H9 (cell line): ENCODE measurements at regions not wholly inside any gene's neighbourhood (a gene's known extent, or its start where the extent isn't known, plus 50 kb on each side); places are given as distances from the start of the nearest gene placed in this dataset.

Experiments
- DNase-seq: peaks from one replicate; pipeline ENCODE4 v3.0.0-alpha.2; 2017
- H2AFZ ChIP-seq: one replicate; pipeline ENCODE4 v1.6.1; 2013; ENCODE audit warnings: mild to moderate bottlenecking, low read length, control low read depth, moderate library complexity
- H2AK5ac ChIP-seq: 2 replicates; pipeline ENCODE4 v1.6.1; 2013; ENCODE audit warnings: low read length, control low read depth, mixed read lengths; ENCODE audit not compliant: insufficient read length
- H2BK120ac ChIP-seq: one replicate; pipeline ENCODE4 v1.6.1; 2013; ENCODE audit warnings: low read depth, mild to moderate bottlenecking, low read length, control low read depth, inconsistent platforms; ENCODE audit not compliant: poor library complexity, severe bottlenecking
- H2BK12ac ChIP-seq: 2 replicates; pipeline ENCODE4 v1.6.1; 2013; ENCODE audit warnings: low read length, control low read depth, mixed read lengths, low read depth; ENCODE audit not compliant: insufficient read length
- H2BK15ac ChIP-seq: 2 replicates; pipeline ENCODE4 v1.6.1; 2013; ENCODE audit warnings: low read depth, low read length, control low read depth
- H2BK20ac ChIP-seq: one replicate; pipeline ENCODE4 v1.6.1; 2013; ENCODE audit warnings: low read depth, mild to moderate bottlenecking, low read length, control low read depth, inconsistent platforms; ENCODE audit not compliant: poor library complexity, severe bottlenecking
- H2BK5ac ChIP-seq: 2 replicates; pipeline ENCODE4 v1.6.1; 2013; ENCODE audit warnings: low read length, control low read depth, mixed read lengths; ENCODE audit not compliant: insufficient read length
- H3K14ac ChIP-seq: 2 replicates; pipeline ENCODE4 v1.6.1; 2013; ENCODE audit warnings: low read length, control low read depth; ENCODE audit not compliant: insufficient read depth
- H3K18ac ChIP-seq: 2 replicates; pipeline ENCODE4 v1.6.1; 2013; ENCODE audit warnings: low read depth, mild to moderate bottlenecking, mixed read lengths, low read length, control low read depth; ENCODE audit not compliant: insufficient read length
- H3K23ac ChIP-seq: 2 replicates; pipeline ENCODE4 v1.6.1; 2013; ENCODE audit warnings: low read length, control low read depth, mixed read lengths, low read depth; ENCODE audit not compliant: insufficient read length
- H3K23me2 ChIP-seq: 2 replicates; pipeline ENCODE4 v1.6.1; 2013; ENCODE audit warnings: low read depth, mild to moderate bottlenecking, mixed read lengths, low read length, control low read depth; ENCODE audit not compliant: insufficient read length, poor library complexity, severe bottlenecking
- H3K27ac ChIP-seq: 2 replicates; pipeline ENCODE4 v1.5.1; 2013; ENCODE audit warnings: low read length, control low read depth, mixed read lengths, low read depth; ENCODE audit not compliant: insufficient read length
- H3K27me3 ChIP-seq: 2 replicates; pipeline ENCODE4 v1.6.1; 2013; ENCODE audit warnings: low read length, control low read depth, inconsistent platforms; ENCODE audit not compliant: insufficient read depth
- H3K4ac ChIP-seq: 2 replicates; pipeline ENCODE4 v1.6.1; 2013; ENCODE audit warnings: low read depth, mild to moderate bottlenecking, control low read depth, inconsistent platforms, low read length, moderate library complexity
- H3K4me1 ChIP-seq: 2 replicates; pipeline ENCODE4 v1.6.1; 2013; ENCODE audit warnings: low read length, control low read depth, inconsistent platforms; ENCODE audit not compliant: insufficient read depth
- H3K4me2 ChIP-seq: 2 replicates; pipeline ENCODE4 v1.6.1; 2013; ENCODE audit warnings: low read length, control low read depth, mixed read lengths; ENCODE audit not compliant: insufficient read length, insufficient read depth
- H3K56ac ChIP-seq: 2 replicates; pipeline ENCODE4 v1.6.1; 2013; ENCODE audit warnings: low read depth, mild to moderate bottlenecking, mixed read lengths, low read length, control low read depth; ENCODE audit not compliant: insufficient read length
- H3K79me1 ChIP-seq: 2 replicates; pipeline ENCODE4 v1.6.1; 2013; ENCODE audit warnings: low read depth, mild to moderate bottlenecking, moderate library complexity, low read length, control low read depth, inconsistent platforms; ENCODE audit not compliant: insufficient read depth, poor library complexity, severe bottlenecking
- H3K79me2 ChIP-seq: 2 replicates; pipeline ENCODE4 v1.6.1; 2013; ENCODE audit warnings: low read length, control low read depth, inconsistent platforms; ENCODE audit not compliant: insufficient read depth
- H3K9ac ChIP-seq: 2 replicates; pipeline ENCODE4 v1.6.1; 2013; ENCODE audit warnings: low read length, control low read depth, mixed read lengths; ENCODE audit not compliant: insufficient read length; ENCODE audit errors: extremely low read depth
- H3K9me3 ChIP-seq: one replicate; pipeline ENCODE4 v1.6.1; 2013; ENCODE audit warnings: low read depth, low read length, inconsistent platforms; ENCODE audit not compliant: control insufficient read depth
- H3T11ph ChIP-seq: one replicate; pipeline ENCODE4 v1.6.1; 2013; ENCODE audit warnings: mild to moderate bottlenecking, low read length, control low read depth, inconsistent platforms
- H4K20me1 ChIP-seq: one replicate; pipeline ENCODE4 v1.6.1; 2013; ENCODE audit not compliant: control insufficient read depth, insufficient read length, insufficient read depth
- H4K5ac ChIP-seq: 2 replicates; pipeline ENCODE4 v1.6.1; 2013; ENCODE audit warnings: low read depth, mild to moderate bottlenecking, mixed read lengths, low read length, control low read depth; ENCODE audit not compliant: insufficient read length
- H4K8ac ChIP-seq: replicated peaks from 2 replicates; pipeline ENCODE4 v1.6.1; 2013; ENCODE audit warnings: low read length, control low read depth, mixed read lengths, low read depth; ENCODE audit not compliant: insufficient read length
- H4K91ac ChIP-seq: 2 replicates; pipeline ENCODE4 v1.6.1; 2013; ENCODE audit warnings: low read depth, mild to moderate bottlenecking, moderate library complexity, mixed read lengths, low read length, control low read depth; ENCODE audit not compliant: insufficient read length
- H3K27ac Mint-ChIP-seq, 3 experiments: 2 replicates in 2 of 3; 3 replicates in 1 of 3; pipeline ENCODE4 v1.8.0; 2020 to 2021; ENCODE audit warnings: mixed read lengths in 3 of 3, mild to moderate bottlenecking in 1 of 3, moderate library complexity in 1 of 3
- H3K27me3 Mint-ChIP-seq: 2 replicates; pipeline ENCODE4 v1.8.0; 2021; ENCODE audit warnings: low read depth, mild to moderate bottlenecking, moderate library complexity, mixed read lengths
- H3K36me3 Mint-ChIP-seq, 3 experiments: 2 replicates in 2 of 3; 3 replicates in 1 of 3; pipeline ENCODE4 v1.8.0; 2020 to 2021; ENCODE audit warnings: low read depth in 3 of 3, mixed read lengths in 3 of 3; ENCODE audit not compliant: insufficient read depth in 1 of 3
- H3K4me1 Mint-ChIP-seq, 2 experiments: 2 replicates each; pipeline ENCODE4 v1.8.0; 2020; ENCODE audit warnings: mixed read lengths in 2 of 2
- H3K4me3 Mint-ChIP-seq, 2 experiments: 2 replicates in 1 of 2; 3 replicates in 1 of 2; pipeline ENCODE4 v1.8.0; 2020 to 2021; ENCODE audit warnings: mild to moderate bottlenecking in 2 of 2, mixed read lengths in 2 of 2, moderate library complexity in 1 of 2
- H3K9me3 Mint-ChIP-seq, 2 experiments: 2 replicates in 1 of 2; 3 replicates in 1 of 2; pipeline ENCODE4 v1.8.0; 2020; ENCODE audit warnings: mild to moderate bottlenecking in 2 of 2, mixed read lengths in 2 of 2, moderate library complexity in 1 of 2
- WGBS: extraction: QIAGEN DNeasy Blood & Tissue Kit; methylation state at CpG from one replicate; pipeline ENCODE4 v1.1.7; 2013; ENCODE audit warnings: missing lambda C conversion rate, low lambda C conversion rate, mixed read lengths; ENCODE audit not compliant: insufficient read length; ENCODE audit errors: extremely low coverage; 5-methylcytosine and 5-hydroxymethylcytosine counted together
- TF ChIP-seq, protein P1 (sequence below): fragments of 200-600 bp; sonication (generic); conservative IDR thresholded peaks from 3 replicates; pipeline ENCODE4 v1.8.0; 2021; ENCODE audit warnings: antibody characterized with exemption, mild to moderate bottlenecking

GRCh38 chr15:48061605-48062004 is 59.2 kb upstream of the SLC24A5 start:
- Histone ChIP-seq H2BK12ac (no peak overlapping the region), H3K9ac (no peak overlapping the region), H3K79me2 (no peaks in the 10 kb centered on the region), H3K27me3 (no peaks in the 10 kb centered on the region), H2AFZ (no peak overlapping the region), H3K9me3 (no peaks in the 10 kb centered on the region), H3K27ac (no peak overlapping the region), H2AK5ac (no peak overlapping the region), H2BK5ac (no peak overlapping the region), H3K79me1 (no peaks in the 10 kb centered on the region), H2BK15ac (no peak overlapping the region), H3K56ac (no peak overlapping the region), H4K5ac (no peak overlapping the region), H3K18ac (no peak overlapping the region), H4K8ac (no peak overlapping the region), H3K4ac (no peak overlapping the region), H3K23ac (no peak overlapping the region), H3K14ac (no peak overlapping the region), H2BK20ac (no peak overlapping the region), H3T11ph (no peak overlapping the region), H2BK120ac (no peak overlapping the region), H4K20me1 (no peaks in the 10 kb centered on the region), H3K4me1 (0 out of 2 replicates have a peak, but pooled peaks cover 3% of the 10 kb centered on the region), H3K4me2 (no peak overlapping the region), H4K91ac (no peak overlapping the region), H3K23me2 (no peaks in the 10 kb centered on the region)
- H3K9me3 Mint-ChIP-seq, result no peaks in the 10 kb centered on the region; a peak in 1 of 5 replicates
- no peaks in the 10 kb centered on the region; the same call in 1 of the 2 replicates for H3K27me3 Mint-ChIP-seq
- H3K4me3 Mint-ChIP-seq, result no peak overlapping the region
- TF ChIP-seq, protein P1, sequence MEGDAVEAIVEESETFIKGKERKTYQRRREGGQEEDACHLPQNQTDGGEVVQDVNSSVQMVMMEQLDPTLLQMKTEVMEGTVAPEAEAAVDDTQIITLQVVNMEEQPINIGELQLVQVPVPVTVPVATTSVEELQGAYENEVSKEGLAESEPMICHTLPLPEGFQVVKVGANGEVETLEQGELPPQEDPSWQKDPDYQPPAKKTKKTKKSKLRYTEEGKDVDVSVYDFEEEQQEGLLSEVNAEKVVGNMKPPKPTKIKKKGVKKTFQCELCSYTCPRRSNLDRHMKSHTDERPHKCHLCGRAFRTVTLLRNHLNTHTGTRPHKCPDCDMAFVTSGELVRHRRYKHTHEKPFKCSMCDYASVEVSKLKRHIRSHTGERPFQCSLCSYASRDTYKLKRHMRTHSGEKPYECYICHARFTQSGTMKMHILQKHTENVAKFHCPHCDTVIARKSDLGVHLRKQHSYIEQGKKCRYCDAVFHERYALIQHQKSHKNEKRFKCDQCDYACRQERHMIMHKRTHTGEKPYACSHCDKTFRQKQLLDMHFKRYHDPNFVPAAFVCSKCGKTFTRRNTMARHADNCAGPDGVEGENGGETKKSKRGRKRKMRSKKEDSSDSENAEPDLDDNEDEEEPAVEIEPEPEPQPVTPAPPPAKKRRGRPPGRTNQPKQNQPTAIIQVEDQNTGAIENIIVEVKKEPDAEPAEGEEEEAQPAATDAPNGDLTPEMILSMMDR, result no peak
- 0 out of 4 replicates have a peak, but pooled peaks cover 0 to 5% of the 10 kb centered on the region in 2 experiments for H3K4me1 Mint-ChIP-seq
- H3K36me3 Mint-ChIP-seq, result no peaks in the 10 kb centered on the region; a peak in 1 of 7 replicates
- H3K27ac Mint-ChIP-seq, result no peak overlapping the region
- no CpG with 5 or more reads among the region's 6 CpGs for WGBS
- no peak for DNase-seq
